Mesendoderm (in vitro differentiated cells): ENCODE measurements at regions not wholly inside any gene's neighbourhood (a gene's known extent, or its start where the extent isn't known, plus 50 kb on each side); places are given as distances from the start of the nearest gene placed in this dataset.
A peak's percentile ranks its signal among the peaks of the same experiment; 100 is the strongest.

Experiments
- DNase-seq: peaks from one replicate; pipeline ENCODE4 v3.0.0; 2013
- H2AK5ac ChIP-seq: 2 replicates; pipeline ENCODE4 v1.6.1; 2013; ENCODE audit warnings: low read length, inconsistent platforms
- H2BK120ac ChIP-seq: 2 replicates; pipeline ENCODE4 v1.6.1; 2013; ENCODE audit warnings: low read depth, mild to moderate bottlenecking, low read length, moderate library complexity, mixed read lengths
- H2BK15ac ChIP-seq: replicated peaks from 2 replicates; pipeline ENCODE4 v1.6.1; 2013; ENCODE audit warnings: low read depth, mild to moderate bottlenecking, moderate library complexity
- H2BK5ac ChIP-seq: 2 replicates; pipeline ENCODE4 v1.6.1; 2013; ENCODE audit warnings: low read length, inconsistent platforms
- H3K18ac ChIP-seq: 2 replicates; pipeline ENCODE4 v1.6.1; 2013; ENCODE audit warnings: mild to moderate bottlenecking, low read length, mixed read lengths
- H3K23ac ChIP-seq: one replicate; pipeline ENCODE4 v1.6.1; 2013; ENCODE audit warnings: low read length
- H3K27ac ChIP-seq: 2 replicates; pipeline ENCODE4 v1.5.1; 2013; ENCODE audit warnings: low read depth, mild to moderate bottlenecking, inconsistent platforms, low read length, moderate library complexity
- H3K27me3 ChIP-seq: 2 replicates; pipeline ENCODE4 v1.6.1; 2013; ENCODE audit warnings: low read length, control low read depth, mild to moderate bottlenecking, inconsistent platforms; ENCODE audit not compliant: insufficient read depth, poor library complexity
- H3K36me3 ChIP-seq: 2 replicates; pipeline ENCODE4 v1.6.1; 2013; ENCODE audit warnings: low read length, inconsistent platforms; ENCODE audit not compliant: control insufficient read depth, insufficient read depth
- H3K4ac ChIP-seq: one replicate; pipeline ENCODE4 v1.6.1; 2013; ENCODE audit warnings: low read depth, mild to moderate bottlenecking, low read length, moderate library complexity
- H3K4me1 ChIP-seq: 2 replicates; pipeline ENCODE4 v1.6.1; 2013; ENCODE audit warnings: low read depth, low read length, inconsistent platforms; ENCODE audit not compliant: control insufficient read depth
- H3K4me2 ChIP-seq: 2 replicates; pipeline ENCODE4 v1.6.1; 2013; ENCODE audit warnings: low read length
- H3K4me3 ChIP-seq: 2 replicates; pipeline ENCODE4 v1.5.1; 2013; ENCODE audit warnings: mild to moderate bottlenecking, low read length
- H3K56ac ChIP-seq: one replicate; pipeline ENCODE4 v1.6.1; 2013; ENCODE audit warnings: low read length
- H3K79me1 ChIP-seq: 2 replicates; pipeline ENCODE4 v1.6.1; 2013; ENCODE audit warnings: low read length, inconsistent platforms
- H3K79me2 ChIP-seq: 2 replicates; pipeline ENCODE4 v1.6.1; 2013; ENCODE audit warnings: mild to moderate bottlenecking, low read length; ENCODE audit not compliant: control insufficient read depth, insufficient read depth
- H3K9ac ChIP-seq: 2 replicates; pipeline ENCODE4 v1.6.1; 2013; ENCODE audit warnings: low read length, inconsistent platforms
- H4K5ac ChIP-seq: one replicate; pipeline ENCODE4 v1.6.1; 2013; ENCODE audit warnings: low read length
- H4K8ac ChIP-seq: one replicate; pipeline ENCODE4 v1.6.1; 2013; ENCODE audit warnings: low read depth, mild to moderate bottlenecking, control low read depth, low read length, moderate library complexity
- WGBS: extraction: QIAGEN DNeasy Blood & Tissue Kit; methylation state at CpG from one replicate; pipeline ENCODE4 v1.1.7; 2013; ENCODE audit warnings: low lambda C conversion rate, missing lambda C conversion rate; ENCODE audit not compliant: insufficient coverage; ENCODE audit errors: extremely low coverage; 5-methylcytosine and 5-hydroxymethylcytosine counted together

GRCh38 chr18:57959278-57959677, 84.7 kb upstream of the NEDD4L start:
- no peak overlapping the region for H2BK5ac ChIP-seq
- DNase-seq, result peak; percentile 65
- H3K79me1 ChIP-seq, result no peaks in the 10 kb centered on the region
- no peak overlapping the region for H3K4me3 ChIP-seq
- no peaks in the 10 kb centered on the region for H3K27me3 ChIP-seq
- H3K4me1 ChIP-seq, result no peaks in the 10 kb centered on the region
- no peak overlapping the region for H3K4me2 ChIP-seq
- H4K8ac ChIP-seq, result no peak overlapping the region
- H3K79me2 ChIP-seq, result no peaks in the 10 kb centered on the region
- no peak overlapping the region for H2AK5ac ChIP-seq
- no peak overlapping the region for H2BK15ac ChIP-seq
- no peak overlapping the region for H2BK120ac ChIP-seq
- H3K4ac ChIP-seq, result no peak overlapping the region
- H3K27ac ChIP-seq, result no peak overlapping the region
- no peak overlapping the region for H3K56ac ChIP-seq
- WGBS, result no CpG with 5 or more reads among the region's 3 CpGs
- no peak overlapping the region for H3K18ac ChIP-seq
- no peaks in the 10 kb centered on the region for H3K36me3 ChIP-seq
- H3K23ac ChIP-seq, result no peak overlapping the region
- H3K9ac ChIP-seq, result no peak overlapping the region
- H4K5ac ChIP-seq, result no peak overlapping the region

- no peak overlapping the region for H3K4me3 ChIP-seq
- DNase-seq, result no peak
- WGBS, result no CpG with 5 or more reads among the region's 3 CpGs
Measured at GRCh38 chr18:57957210-57957609, 86.8 kb upstream of the NEDD4L start.

GRCh38 chr18:57956491-57956890, 87.5 kb upstream of the NEDD4L start:
- H3K56ac ChIP-seq, result no peak overlapping the region
- no peaks in the 10 kb centered on the region for H3K79me1 ChIP-seq
- H2BK120ac ChIP-seq, result no peak overlapping the region
- no peak overlapping the region for H3K4me2 ChIP-seq
- H3K18ac ChIP-seq, result no peak overlapping the region
- no CpG with 5 or more reads among the region's 3 CpGs for WGBS
- no peak overlapping the region for H4K5ac ChIP-seq
- H3K4me1 ChIP-seq, result no peaks in the 10 kb centered on the region
- H3K27me3 ChIP-seq, result no peaks in the 10 kb centered on the region
- H3K9ac ChIP-seq, result no peak overlapping the region
- DNase-seq, result no peak
- H2BK5ac ChIP-seq, result no peak overlapping the region
- no peaks in the 10 kb centered on the region for H3K36me3 ChIP-seq
- no peak overlapping the region for H3K23ac ChIP-seq
- H4K8ac ChIP-seq, result no peak overlapping the region
- no peak overlapping the region for H2AK5ac ChIP-seq
- H3K79me2 ChIP-seq, result no peaks in the 10 kb centered on the region
- no peak overlapping the region for H3K4me3 ChIP-seq
- no peak overlapping the region for H3K27ac ChIP-seq
- no peak overlapping the region for H3K4ac ChIP-seq
- no peak overlapping the region for H2BK15ac ChIP-seq

More at GRCh38 chr18:57957210-57957609, 86.8 kb upstream of the NEDD4L start:
- no peak overlapping the region for H2AK5ac ChIP-seq
- H4K8ac ChIP-seq, result no peak overlapping the region
- no peak overlapping the region for H2BK120ac ChIP-seq
- no peak overlapping the region for H4K5ac ChIP-seq
- no peak overlapping the region for H3K18ac ChIP-seq
- no peak overlapping the region for H3K4me2 ChIP-seq
- no peak overlapping the region for H3K23ac ChIP-seq
- H3K4ac ChIP-seq, result no peak overlapping the region
- no peaks in the 10 kb centered on the region for H3K36me3 ChIP-seq
- H3K27ac ChIP-seq, result no peak overlapping the region
- H3K56ac ChIP-seq, result no peak overlapping the region
- no peak overlapping the region for H2BK15ac ChIP-seq
- no peaks in the 10 kb centered on the region for H3K79me2 ChIP-seq
- H3K79me1 ChIP-seq, result no peaks in the 10 kb centered on the region
- no peak overlapping the region for H2BK5ac ChIP-seq
- H3K9ac ChIP-seq, result no peak overlapping the region
- H3K27me3 ChIP-seq, result no peaks in the 10 kb centered on the region
- no peaks in the 10 kb centered on the region for H3K4me1 ChIP-seq

- H3K23ac ChIP-seq, result no peak overlapping the region
- H4K8ac ChIP-seq, result no peak overlapping the region
- no peaks in the 10 kb centered on the region for H3K4me1 ChIP-seq
- no peaks in the 10 kb centered on the region for H3K79me2 ChIP-seq
- no peak overlapping the region for H3K4me2 ChIP-seq
- no peak overlapping the region for H3K9ac ChIP-seq
- H3K4me3 ChIP-seq, result no peak overlapping the region
- H2BK15ac ChIP-seq, result no peak overlapping the region
- no peak overlapping the region for H2BK5ac ChIP-seq
- no peak overlapping the region for H2AK5ac ChIP-seq
- no peak overlapping the region for H3K56ac ChIP-seq
- H3K79me1 ChIP-seq, result no peaks in the 10 kb centered on the region
- WGBS, result no CpG with 5 or more reads among the region's 4 CpGs
- no peak overlapping the region for H3K27ac ChIP-seq
- DNase-seq, result peak; percentile 22
- no peaks in the 10 kb centered on the region for H3K36me3 ChIP-seq
- H3K18ac ChIP-seq, result no peak overlapping the region
- H3K27me3 ChIP-seq, result no peaks in the 10 kb centered on the region
- no peak overlapping the region for H4K5ac ChIP-seq
- H2BK120ac ChIP-seq, result no peak overlapping the region
- H3K4ac ChIP-seq, result no peak overlapping the region
Measured at GRCh38 chr18:57954935-57955334, 89.1 kb upstream of the NEDD4L start.

- Histone ChIP-seq H3K56ac (no peak overlapping the region), H3K23ac (no peak overlapping the region), H3K27ac (no peak overlapping the region), H3K4me2 (no peak overlapping the region), H3K18ac (no peak overlapping the region), H3K27me3 (no peaks in the 10 kb centered on the region), H2BK120ac (no peak overlapping the region), H4K5ac (no peak overlapping the region), H2BK15ac (no peak overlapping the region), H3K79me2 (no peaks in the 10 kb centered on the region), H3K36me3 (no peaks in the 10 kb centered on the region), H3K4me3 (no peak overlapping the region), H4K8ac (no peak overlapping the region), H2BK5ac (no peak overlapping the region), H2AK5ac (no peak overlapping the region), H3K4ac (no peak overlapping the region), H3K9ac (no peak overlapping the region), H3K4me1 (no peaks in the 10 kb centered on the region), H3K79me1 (no peaks in the 10 kb centered on the region)
- no peak for DNase-seq
- no CpG with 5 or more reads among the region's 5 CpGs for WGBS
Measured at GRCh38 chr18:57953883-57954282, 90.1 kb upstream of the NEDD4L start.

GRCh38 chr18:57951999-57952774, 91.8 kb upstream of the NEDD4L start:
- no peak overlapping the region for H3K9ac ChIP-seq
- no peak overlapping the region for H2BK5ac ChIP-seq
- no peaks in the 10 kb centered on the region for H3K27me3 ChIP-seq
- H2BK120ac ChIP-seq, result no peak overlapping the region
- no peak overlapping the region for H3K4me2 ChIP-seq
- no peak overlapping the region for H3K23ac ChIP-seq
- WGBS, result no CpG with 5 or more reads among the region's 10 CpGs
- no peaks in the 10 kb centered on the region for H3K36me3 ChIP-seq
- no peak overlapping the region for H3K27ac ChIP-seq
- DNase-seq, result no peak
- no peaks in the 10 kb centered on the region for H3K79me1 ChIP-seq
- no peak overlapping the region for H3K4me3 ChIP-seq
- no peaks in the 10 kb centered on the region for H3K79me2 ChIP-seq
- no peaks in the 10 kb centered on the region for H3K4me1 ChIP-seq
- H4K5ac ChIP-seq, result no peak overlapping the region
- no peak overlapping the region for H4K8ac ChIP-seq
- no peak overlapping the region for H3K18ac ChIP-seq
- H3K56ac ChIP-seq, result no peak overlapping the region
- H3K4ac ChIP-seq, result no peak overlapping the region
- H2AK5ac ChIP-seq, result no peak overlapping the region
- H2BK15ac ChIP-seq, result no peak overlapping the region
